Amygdala (tissue), 56 donors: ENCODE measurements at regions not wholly inside any gene's neighbourhood (a gene's known extent, or its start where the extent isn't known, plus 50 kb on each side); places are given as distances from the start of the nearest gene placed in this dataset.

Experiments used
- DNase-seq, 56 donors: peaks; one replicate each; lab custom pipeline; 2025; lab: John Stamatoyannopoulos, UW

- DNase-seq = no peak
Measured at GRCh38 chr2:173419506-173419905, 64.8 kb downstream of the CDCA7 start.

- no peak for DNase-seq
Measured at GRCh38 chr2:173424886-173425285, 70.2 kb downstream of the CDCA7 start.

- DNase-seq = no peak
Measured at GRCh38 chr2:173427887-173428668, 73.4 kb downstream of the CDCA7 start.

- no peak for DNase-seq
Measured at GRCh38 chr2:173431191-173431590, 76.5 kb downstream of the CDCA7 start.

- DNase-seq = no peak
Measured at GRCh38 chr2:173432049-173432754, 77.5 kb downstream of the CDCA7 start.

- DNase-seq = no peak
Measured at GRCh38 chr2:173434762-173435569, 80.3 kb downstream of the CDCA7 start.

- no peak for DNase-seq
Measured at GRCh38 chr2:173435574-173435973, 80.9 kb downstream of the CDCA7 start.

- no peak for DNase-seq
Measured at GRCh38 chr2:173436088-173436487, 81.4 kb downstream of the CDCA7 start.

GRCh38 chr2:173441222-173441621 is 86.5 kb downstream of the CDCA7 start:
- no peak for DNase-seq

- DNase-seq = no peak
Measured at GRCh38 chr2:173442542-173442941, 87.9 kb downstream of the CDCA7 start.

- no peak for DNase-seq
Measured at GRCh38 chr2:173446722-173447121, 92.0 kb downstream of the CDCA7 start.

GRCh38 chr2:173448938-173449471 is 94.3 kb downstream of the CDCA7 start:
- DNase-seq = peak in 11 of 56 donors; percentile 1 to 11 (median 7)

GRCh38 chr2:173451118-173451517 is 96.4 kb downstream of the CDCA7 start:
- DNase-seq = no peak

GRCh38 chr2:173451941-173452340 is 97.3 kb downstream of the CDCA7 start:
- no peak for DNase-seq

- no peak for DNase-seq
Measured at GRCh38 chr2:173452416-173452815, 97.7 kb downstream of the CDCA7 start.

- DNase-seq = no peak
Measured at GRCh38 chr2:173456960-173457359, 102.3 kb downstream of the CDCA7 start.

GRCh38 chr2:173457366-173457765 is 102.7 kb downstream of the CDCA7 start:
- DNase-seq = no peak

- no peak for DNase-seq
Measured at GRCh38 chr2:173458991-173459780, 104.5 kb downstream of the CDCA7 start.

- no peak for DNase-seq
Measured at GRCh38 chr2:173462892-173463840, 108.5 kb downstream of the CDCA7 start.
